GM12875 (cell line): ENCODE measurements at regions not wholly inside any gene's neighbourhood (a gene's known extent, or its start where the extent isn't known, plus 50 kb on each side); places are given as distances from the start of the nearest gene placed in this dataset.

ENCODE experiments used
- H3K4me3 ChIP-seq: one replicate; pipeline ENCODE4 v1.5.1; 2011; ENCODE audit warnings: low read depth, low read length, control low read depth
- TF ChIP-seq, protein P1 (sequence below): IDR thresholded peaks from 2 replicates; pipeline ENCODE4 v1.5.1; 2011; ENCODE audit warnings: low read depth, mild to moderate bottlenecking, control low read depth, inconsistent platforms, low read length, moderate library complexity, borderline replicate concordance; ENCODE audit not compliant: insufficient read depth

DNA sequence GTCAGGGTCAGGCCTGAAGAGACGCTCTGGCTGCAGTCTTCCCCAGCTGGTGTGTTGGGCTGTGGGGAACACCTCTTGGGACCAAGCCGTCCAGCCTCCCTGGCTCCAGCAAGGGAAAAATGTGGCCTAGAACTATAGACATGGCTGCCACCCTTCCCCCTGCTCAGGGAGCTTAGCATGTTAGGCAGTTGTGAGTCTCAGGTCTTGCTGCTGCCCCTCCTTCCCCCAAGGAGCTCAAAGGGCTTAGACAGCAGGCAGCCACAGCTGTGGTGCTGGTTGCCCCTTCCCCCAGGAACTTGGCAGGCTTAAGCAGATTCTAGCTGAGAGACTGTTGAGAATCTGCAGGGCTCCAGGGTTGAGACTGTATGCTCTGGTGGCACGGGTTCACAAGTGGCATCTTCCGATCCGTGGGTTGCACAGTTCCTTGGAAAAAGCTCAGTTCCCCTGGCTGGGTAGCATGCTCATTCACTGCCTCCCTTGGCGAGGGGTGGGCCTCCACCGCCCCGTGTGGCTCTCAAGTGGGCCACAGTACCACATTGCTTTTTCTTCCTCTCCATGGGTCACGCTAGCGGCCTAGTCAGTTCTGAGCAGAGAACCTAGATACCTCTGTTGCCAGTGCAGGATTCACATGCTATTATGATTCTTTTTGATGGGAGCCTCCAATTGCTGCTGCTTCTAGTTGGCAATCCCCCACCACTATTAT is 1258.6 kb downstream of the OLFM4 start:
- no peak overlapping the region for H3K4me3 ChIP-seq
- TF ChIP-seq, protein P1, sequence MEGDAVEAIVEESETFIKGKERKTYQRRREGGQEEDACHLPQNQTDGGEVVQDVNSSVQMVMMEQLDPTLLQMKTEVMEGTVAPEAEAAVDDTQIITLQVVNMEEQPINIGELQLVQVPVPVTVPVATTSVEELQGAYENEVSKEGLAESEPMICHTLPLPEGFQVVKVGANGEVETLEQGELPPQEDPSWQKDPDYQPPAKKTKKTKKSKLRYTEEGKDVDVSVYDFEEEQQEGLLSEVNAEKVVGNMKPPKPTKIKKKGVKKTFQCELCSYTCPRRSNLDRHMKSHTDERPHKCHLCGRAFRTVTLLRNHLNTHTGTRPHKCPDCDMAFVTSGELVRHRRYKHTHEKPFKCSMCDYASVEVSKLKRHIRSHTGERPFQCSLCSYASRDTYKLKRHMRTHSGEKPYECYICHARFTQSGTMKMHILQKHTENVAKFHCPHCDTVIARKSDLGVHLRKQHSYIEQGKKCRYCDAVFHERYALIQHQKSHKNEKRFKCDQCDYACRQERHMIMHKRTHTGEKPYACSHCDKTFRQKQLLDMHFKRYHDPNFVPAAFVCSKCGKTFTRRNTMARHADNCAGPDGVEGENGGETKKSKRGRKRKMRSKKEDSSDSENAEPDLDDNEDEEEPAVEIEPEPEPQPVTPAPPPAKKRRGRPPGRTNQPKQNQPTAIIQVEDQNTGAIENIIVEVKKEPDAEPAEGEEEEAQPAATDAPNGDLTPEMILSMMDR: no peak

DNA sequence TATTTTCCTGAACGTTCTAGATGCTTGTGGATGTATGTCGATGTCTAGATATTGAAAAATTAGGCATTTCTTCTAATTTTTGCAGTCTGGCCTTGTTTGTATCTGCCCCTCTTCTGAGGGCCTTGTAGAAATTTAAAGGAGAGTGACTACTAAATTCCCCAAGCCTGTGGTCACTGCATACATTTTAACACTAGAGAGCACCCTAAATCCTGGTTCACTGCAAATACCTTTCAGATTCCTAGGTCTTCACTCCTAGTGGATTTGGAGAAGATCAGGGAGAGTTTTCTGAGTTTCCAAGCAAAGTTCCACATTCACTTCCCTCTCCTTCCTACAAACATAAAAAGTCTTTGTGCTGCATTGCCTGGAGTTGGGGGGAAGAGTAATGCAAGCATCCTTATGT is 1272.5 kb downstream of the OLFM4 start:
- no peak overlapping the region for H3K4me3 ChIP-seq
- TF ChIP-seq, protein P1: no peak

DNA sequence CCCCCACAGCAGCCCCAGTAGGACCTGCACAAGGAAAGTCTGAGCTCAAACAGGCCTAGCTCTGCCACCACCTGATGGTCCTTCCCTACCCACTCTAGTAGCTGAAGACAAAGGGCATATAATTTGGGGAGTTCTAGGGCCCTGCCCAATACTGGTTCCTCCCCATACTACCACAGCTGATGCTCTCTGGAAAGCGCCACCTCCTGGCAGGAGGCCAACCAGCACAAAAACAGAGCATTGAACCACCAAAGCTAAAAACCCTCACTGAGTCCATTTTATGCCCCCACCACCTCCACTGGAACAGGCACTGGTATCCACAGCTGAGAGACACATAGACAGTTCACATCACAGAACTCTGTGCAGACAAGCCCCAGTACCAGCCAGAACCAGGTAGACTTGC is 1276.8 kb downstream of the OLFM4 start:
- TF ChIP-seq, protein P1: no peak
- no peak overlapping the region for H3K4me3 ChIP-seq

DNA sequence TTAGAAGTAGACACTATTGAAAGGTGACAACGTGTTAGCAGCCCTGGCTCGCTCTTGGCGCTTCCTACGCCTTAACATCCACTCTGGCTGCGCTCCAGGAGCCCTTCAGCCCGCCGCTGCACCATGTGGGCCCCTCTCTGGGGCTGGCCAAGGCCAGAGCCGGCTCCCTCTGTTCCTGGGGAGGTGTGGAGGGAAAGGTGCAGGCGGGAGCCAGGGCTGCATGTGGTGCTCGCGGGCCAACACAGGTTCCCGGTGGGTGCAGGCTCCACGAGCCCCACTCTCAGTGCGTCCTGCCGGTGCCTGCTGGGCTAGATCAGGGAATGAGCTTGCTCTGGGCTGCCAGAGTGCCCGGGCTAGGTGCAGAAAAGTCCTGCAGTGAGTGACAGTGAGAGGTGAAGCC is 1284.3 kb downstream of the OLFM4 start:
- H3K4me3 ChIP-seq: no peak overlapping the region
- TF ChIP-seq, protein P1: no peak

DNA sequence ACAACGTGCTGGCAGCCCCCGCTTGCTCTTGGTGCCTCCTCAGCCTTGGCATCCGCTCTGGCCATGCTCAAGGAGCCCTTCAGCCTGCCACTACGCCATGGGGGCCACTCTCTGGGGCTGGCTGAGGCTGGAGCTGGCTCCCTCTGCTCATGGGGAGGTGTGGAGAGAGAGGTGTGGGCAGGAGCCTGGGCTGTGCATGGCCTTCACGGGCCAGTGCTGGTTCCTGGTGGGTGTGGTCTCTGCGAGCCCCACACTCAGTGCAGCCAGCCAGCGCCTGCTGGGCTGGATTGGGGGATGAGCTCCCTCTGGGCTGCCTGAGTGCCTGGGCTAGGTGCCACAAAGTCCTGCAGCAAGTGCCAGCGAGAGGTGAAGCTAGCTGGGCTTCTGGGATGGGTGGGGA is 1289.1 kb downstream of the OLFM4 start:
- H3K4me3 ChIP-seq: no peak overlapping the region
- TF ChIP-seq, protein P1: no peak

DNA sequence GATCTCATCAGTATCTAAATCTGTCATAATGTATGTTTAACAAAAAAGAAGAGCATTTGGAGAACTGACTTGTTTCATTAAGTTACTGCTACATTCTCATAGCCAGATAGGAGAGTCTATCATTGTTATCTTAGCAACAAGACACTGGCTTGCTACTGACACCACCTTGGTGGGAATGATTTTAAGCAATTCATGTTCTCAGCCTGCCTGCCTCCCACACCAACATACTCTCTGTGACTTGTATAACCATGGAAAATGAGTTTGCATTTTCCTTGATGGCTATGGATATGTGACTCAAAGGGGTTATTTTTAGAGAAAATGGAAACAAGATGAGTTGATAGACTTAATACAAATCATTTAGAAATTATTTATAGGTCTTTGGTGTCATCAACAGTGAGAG is 1308.9 kb downstream of the OLFM4 start:
- TF ChIP-seq, protein P1: no peak
- H3K4me3 ChIP-seq: no peak overlapping the region

DNA sequence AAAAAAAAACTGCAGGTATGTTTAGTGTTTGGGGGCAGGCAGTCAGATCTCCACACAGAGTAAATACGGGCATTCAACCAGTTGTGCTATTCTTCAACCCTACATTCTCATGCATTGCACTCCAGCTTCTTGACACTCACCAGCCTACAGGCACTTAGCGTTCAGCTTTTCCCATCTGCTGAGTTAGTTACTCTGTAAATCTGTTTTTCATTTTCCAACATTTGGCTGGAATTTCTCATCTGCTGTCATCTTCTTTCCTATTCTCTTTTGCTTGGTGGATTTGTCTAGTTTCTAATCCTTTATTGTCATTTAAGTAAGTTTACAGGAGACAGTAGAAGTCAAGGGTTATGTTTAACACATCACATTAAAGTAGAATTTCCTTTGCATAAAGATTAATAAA is 1318.9 kb downstream of the OLFM4 start:
- TF ChIP-seq, protein P1: no peak
- H3K4me3 ChIP-seq: no peak overlapping the region
